Uterus (tissue), 3 donors: ENCODE measurements at regions not wholly inside any gene's neighbourhood (a gene's known extent, or its start where the extent isn't known, plus 50 kb on each side); places are given as distances from the start of the nearest gene placed in this dataset.

Experiments used
- DNase-seq, 2 donors: peaks; one replicate each; pipeline ENCODE4 v3.0.0-alpha.2; 2019 to 2020
- H3K27ac ChIP-seq, 2 donors: fragments of 200-600 bp; sonication (generic); 1 replicate in 1 of 2; 2 replicates in 1 of 2; pipeline ENCODE4 v1.5.1; 2016 to 2018
- H3K27me3 ChIP-seq, 2 donors: fragments of 200-600 bp; sonication (generic); one replicate each; pipeline ENCODE4 v1.5.1; 2018 to 2019; ENCODE audit warnings: control low read depth in 1 of 2
- H3K36me3 ChIP-seq, 2 donors: fragments of 200-600 bp; sonication (generic); one replicate each; pipeline ENCODE4 v1.5.1; 2019; ENCODE audit warnings: control low read depth in 1 of 2
- H3K4me1 ChIP-seq, 2 donors: fragments of 200-600 bp; sonication (generic); one replicate each; pipeline ENCODE4 v1.5.1; 2018 to 2019; ENCODE audit warnings: control low read depth in 1 of 2
- H3K4me3 ChIP-seq, 2 donors: fragments of 200-600 bp; sonication (generic); 1 replicate in 1 of 2; 2 replicates in 1 of 2; pipeline ENCODE4 v1.5.1; 2018 to 2019; ENCODE audit warnings: mild to moderate bottlenecking in 1 of 2
- H3K9me3 ChIP-seq, 2 donors: fragments of 200-600 bp; sonication (generic); one replicate each; pipeline ENCODE4 v1.5.1; 2019; ENCODE audit warnings: control low read depth in 1 of 2
- POLR2A ChIP-seq, 2 donors: fragments of 450-650 bp; IDR thresholded peaks; one replicate each; pipeline ENCODE4 v1.6.1; 2016; ENCODE audit warnings: antibody characterized with exemption in 2 of 2, mild to moderate bottlenecking in 1 of 2, moderate library complexity in 1 of 2
- intact Hi-C: fragments of 100-400 bp; cut with DNase I; formaldehyde crosslinking; loops from one replicate; pipeline ENCODE4 v1.15.1; 2023; ENCODE audit warnings: low total_unique reads
- TF ChIP-seq, protein P1 (sequence below), 4 experiments: fragments of 200-600 bp in 2 of 4; fragments of 450-650 bp in 2 of 4; sonication (generic) in 2 of 4; IDR thresholded peaks; one replicate each; pipeline ENCODE4 v1.5.1; 2016 to 2019; ENCODE audit warnings: antibody characterized with exemption in 4 of 4, mild to moderate bottlenecking in 2 of 4, moderate library complexity in 1 of 4
- donor health status: DM: yes; HTN: yes; CAD: no.

DNA sequence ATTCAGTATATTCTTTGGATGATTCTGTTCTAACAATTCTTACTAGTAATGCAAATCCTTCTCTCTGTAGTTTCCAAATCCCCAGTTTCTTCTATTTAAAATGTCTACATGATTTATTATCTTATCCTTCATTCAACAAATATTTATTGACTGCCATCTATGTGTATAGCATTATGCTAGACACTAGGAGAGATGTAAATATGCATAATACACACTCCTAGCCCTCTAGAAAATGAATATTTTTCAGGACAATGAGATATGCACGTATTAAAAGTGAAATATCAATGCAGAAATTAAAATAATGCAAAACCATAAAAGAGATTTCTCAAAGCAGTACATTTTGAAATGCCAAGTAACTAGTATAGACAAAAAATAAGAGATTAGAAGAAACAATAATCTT lies 293.5 kb upstream of the CNR1 start:
- no peak overlapping the region for H3K4me3 ChIP-seq
- DNase-seq, result no peak
- intact Hi-C loops, result no loop called here

GRCh38 chr6:88459189-88459588 lies 293.0 kb upstream of the CNR1 start:
- Histone ChIP-seq H3K4me3 (no peak overlapping the region), H3K9me3 (no peaks in the 10 kb centered on the region), H3K36me3 (no peaks in the 10 kb centered on the region), H3K27ac (no peak overlapping the region), H3K4me1 (no peaks in the 10 kb centered on the region), H3K27me3 (no peaks in the 10 kb centered on the region)
- intact Hi-C loops, result no loop called here
- TF ChIP-seq, protein P1, sequence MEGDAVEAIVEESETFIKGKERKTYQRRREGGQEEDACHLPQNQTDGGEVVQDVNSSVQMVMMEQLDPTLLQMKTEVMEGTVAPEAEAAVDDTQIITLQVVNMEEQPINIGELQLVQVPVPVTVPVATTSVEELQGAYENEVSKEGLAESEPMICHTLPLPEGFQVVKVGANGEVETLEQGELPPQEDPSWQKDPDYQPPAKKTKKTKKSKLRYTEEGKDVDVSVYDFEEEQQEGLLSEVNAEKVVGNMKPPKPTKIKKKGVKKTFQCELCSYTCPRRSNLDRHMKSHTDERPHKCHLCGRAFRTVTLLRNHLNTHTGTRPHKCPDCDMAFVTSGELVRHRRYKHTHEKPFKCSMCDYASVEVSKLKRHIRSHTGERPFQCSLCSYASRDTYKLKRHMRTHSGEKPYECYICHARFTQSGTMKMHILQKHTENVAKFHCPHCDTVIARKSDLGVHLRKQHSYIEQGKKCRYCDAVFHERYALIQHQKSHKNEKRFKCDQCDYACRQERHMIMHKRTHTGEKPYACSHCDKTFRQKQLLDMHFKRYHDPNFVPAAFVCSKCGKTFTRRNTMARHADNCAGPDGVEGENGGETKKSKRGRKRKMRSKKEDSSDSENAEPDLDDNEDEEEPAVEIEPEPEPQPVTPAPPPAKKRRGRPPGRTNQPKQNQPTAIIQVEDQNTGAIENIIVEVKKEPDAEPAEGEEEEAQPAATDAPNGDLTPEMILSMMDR (IDR thresholded peaks at IDR 0.05), result no peak
- TF ChIP-seq POLR2A (IDR thresholded peaks at IDR 0.05), result no peak
- no peak for DNase-seq

More for the DNA sequence above, 293.5 kb upstream of the CNR1 start:
- H3K9me3 ChIP-seq, result no peaks in the 10 kb centered on the region
- no peak for TF ChIP-seq POLR2A (IDR thresholded peaks at IDR 0.05)
- TF ChIP-seq, protein P1 (IDR thresholded peaks at IDR 0.05), result no peak
- H3K36me3 ChIP-seq, result no peaks in the 10 kb centered on the region
- no peak overlapping the region for H3K27ac ChIP-seq
- no peaks in the 10 kb centered on the region for H3K27me3 ChIP-seq
- no peaks in the 10 kb centered on the region for H3K4me1 ChIP-seq

DNA sequence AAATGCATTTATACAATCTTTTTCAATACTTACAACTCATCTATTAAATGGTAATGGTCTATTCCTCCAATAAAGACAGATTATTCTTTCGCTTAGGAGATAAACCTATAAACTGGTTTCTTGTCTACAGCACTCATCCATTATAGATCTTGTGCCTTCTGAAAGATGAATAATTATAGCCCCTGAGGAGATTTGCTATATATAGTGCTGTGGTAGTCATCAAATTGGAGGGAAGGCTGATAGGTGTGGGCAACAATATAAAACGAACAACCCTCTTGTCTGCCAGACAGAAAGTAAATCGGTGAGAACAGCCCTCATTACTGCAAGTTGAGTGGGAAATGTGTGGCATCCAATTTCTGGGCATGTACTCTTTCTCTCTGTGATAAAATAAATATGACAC lies 292.5 kb upstream of the CNR1 start:
- H3K36me3 ChIP-seq, result no peaks in the 10 kb centered on the region
- intact Hi-C loops, result no loop called here

DNA sequence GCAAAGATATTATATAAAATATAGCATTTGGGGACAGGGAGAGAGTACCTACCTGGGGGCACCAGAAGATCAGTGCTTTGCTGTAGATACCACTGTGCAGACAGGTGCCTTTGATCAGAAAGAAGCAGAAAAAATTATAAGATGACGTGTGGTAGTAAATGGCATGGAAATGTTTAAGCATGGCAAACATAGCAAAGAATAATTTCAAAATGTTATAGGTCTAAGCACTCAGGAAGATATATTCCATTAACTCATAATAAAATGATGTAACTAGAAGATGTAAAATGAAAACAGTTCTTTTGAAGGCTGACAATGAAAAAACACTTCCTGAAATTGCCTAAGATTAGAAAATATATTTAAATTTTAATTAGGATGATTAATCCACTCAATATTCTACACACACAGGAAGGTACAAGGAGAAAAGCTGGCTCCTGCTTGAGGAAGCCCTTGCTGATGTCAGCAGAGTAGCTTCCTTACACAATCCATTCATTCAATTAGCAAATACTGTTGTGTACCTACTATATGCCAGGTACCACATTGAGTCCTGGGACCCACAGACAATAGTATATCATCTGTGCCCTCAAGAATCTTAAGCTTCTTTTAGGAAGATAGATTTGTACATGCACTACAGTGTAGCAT lies 290.2 kb upstream of the CNR1 start:
- no peaks in the 10 kb centered on the region for H3K4me1 ChIP-seq
- intact Hi-C loops, result no loop called here
- DNase-seq, result no peak
- H3K9me3 ChIP-seq, result no peaks in the 10 kb centered on the region
- TF ChIP-seq, protein P1 (IDR thresholded peaks at IDR 0.05), result no peak
- TF ChIP-seq POLR2A (IDR thresholded peaks at IDR 0.05), result no peak
- H3K27ac ChIP-seq, result no peak overlapping the region
- no peak overlapping the region for H3K4me3 ChIP-seq
- H3K27me3 ChIP-seq, result no peaks in the 10 kb centered on the region
- no peaks in the 10 kb centered on the region for H3K36me3 ChIP-seq

More for the DNA sequence above, 292.5 kb upstream of the CNR1 start:
- no peaks in the 10 kb centered on the region for H3K27me3 ChIP-seq
- no peak overlapping the region for H3K27ac ChIP-seq
- H3K4me1 ChIP-seq, result no peaks in the 10 kb centered on the region
- DNase-seq, result no peak
- TF ChIP-seq, protein P1 (IDR thresholded peaks at IDR 0.05), result no peak
- TF ChIP-seq POLR2A (IDR thresholded peaks at IDR 0.05), result no peak
- no peaks in the 10 kb centered on the region for H3K9me3 ChIP-seq
- H3K4me3 ChIP-seq, result no peak overlapping the region

DNA sequence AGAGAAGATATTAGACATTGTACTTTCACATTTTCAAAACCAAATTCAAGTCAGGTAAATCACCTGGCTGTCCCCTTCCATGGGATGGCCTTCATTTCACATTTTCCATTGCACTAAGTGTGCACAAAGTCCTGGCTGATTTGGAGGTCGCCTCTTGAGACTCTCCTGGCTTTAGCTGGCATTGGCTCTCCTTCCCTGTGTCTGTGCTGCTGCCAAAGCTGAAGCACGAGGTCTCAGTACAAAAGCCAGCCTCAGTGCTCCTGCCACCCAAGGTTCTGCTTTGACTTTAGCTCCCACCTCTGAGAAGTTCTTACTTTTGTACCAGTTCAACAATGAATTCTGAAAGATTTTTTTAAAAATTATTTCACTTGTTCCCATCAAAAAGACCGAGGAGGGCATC lies 289.2 kb upstream of the CNR1 start:
- H3K4me1 ChIP-seq, result no peaks in the 10 kb centered on the region
- no peaks in the 10 kb centered on the region for H3K36me3 ChIP-seq
- H3K4me3 ChIP-seq, result no peak overlapping the region
- H3K27ac ChIP-seq, result no peak overlapping the region
- no peak for DNase-seq
- no peaks in the 10 kb centered on the region for H3K9me3 ChIP-seq
- intact Hi-C loops, result no loop called here
- H3K27me3 ChIP-seq, result no peaks in the 10 kb centered on the region
- TF ChIP-seq, protein P1 (IDR thresholded peaks at IDR 0.05), result no peak
- no peak for TF ChIP-seq POLR2A (IDR thresholded peaks at IDR 0.05)
